ENCODE measurements at regions not wholly inside any gene's neighbourhood (a gene's known extent, or its start where the extent isn't known, plus 50 kb on each side); places are given as distances from the start of the nearest gene placed in this dataset.

GRCh38 chr5:159817262-159818029 is 98.8 kb upstream of the ADRA1B start:
- no peaks in the 10 kb centered on the region for H3K9me3 ChIP-seq
- ATAC-seq (peak in 1 of 4 donors; percentile 54), DNase-seq (no peak)
- TF ChIP-seq CTCF (IDR thresholded peaks at IDR 0.05): no peak
- WGBS, 3 donors: 57 to 63% (median 59%) methylated on average over 5 of the region's 5 CpGs
- H3K4me3 ChIP-seq: no peak overlapping the region
- H3K27me3 ChIP-seq (ENCODE audit: insufficient read depth in 3 of 3, low read length in 2 of 3): no peaks in the 10 kb centered on the region
- H3K36me3 ChIP-seq (ENCODE audit: insufficient read depth in 1 of 2, low read depth in 1 of 2): no peaks in the 10 kb centered on the region
- intact Hi-C loops (cut with DNase I): no loop called here
- H3K4me1 ChIP-seq: no peaks in the 10 kb centered on the region
- H3K27ac ChIP-seq: no peak overlapping the region

- H3K27ac ChIP-seq: no peak overlapping the region
- H3K4me1 ChIP-seq: peaks cover 3% of the 10 kb centered on the region
- H3K4me3 ChIP-seq: no peak overlapping the region
- DNase-seq (peak; percentile 66 to 83), ATAC-seq (peak; percentile 14 to 78 (median 71))
- H3K27me3 ChIP-seq (ENCODE audit: insufficient read depth in 3 of 3, low read length in 2 of 3): no peaks in the 10 kb centered on the region
- H3K36me3 ChIP-seq (ENCODE audit: insufficient read depth in 1 of 2, low read depth in 1 of 2): no peaks in the 10 kb centered on the region
- H3K9me3 ChIP-seq: no peaks in the 10 kb centered on the region
- 52 to 55% (median 55%) methylated on average over 9 of the region's 9 CpGs for WGBS, 3 donors
- intact Hi-C loops (cut with DNase I): no loop called here
- TF ChIP-seq CTCF (IDR thresholded peaks at IDR 0.05): no peak
These were observed 96.5 kb upstream of the ADRA1B start for GRCh38 chr5:159819591-159820411.

GRCh38 chr5:159820692-159821091 is 95.6 kb upstream of the ADRA1B start:
- intact Hi-C loops (cut with DNase I): no loop called here

GRCh38 chr5:159821461-159821940 is 94.8 kb upstream of the ADRA1B start:
- Histone ChIP-seq H3K27me3 (ENCODE audit: insufficient read depth in 3 of 3, low read length in 2 of 3) (no peaks in the 10 kb centered on the region), H3K4me1 (peaks cover 16% of the 10 kb centered on the region), H3K9me3 (no peaks in the 10 kb centered on the region), H3K27ac (no peak overlapping the region), H3K4me3 (no peak overlapping the region), H3K36me3 (ENCODE audit: insufficient read depth in 1 of 2, low read depth in 1 of 2) (no peaks in the 10 kb centered on the region)
- intact Hi-C loops (cut with DNase I): no loop called here
- DNase-seq: no peak
- no peak for TF ChIP-seq CTCF (IDR thresholded peaks at IDR 0.05)
- ATAC-seq: no peak
- WGBS, 3 donors: 92% methylated on average over 9 of the region's 9 CpGs

More at GRCh38 chr5:159820692-159821091, 95.6 kb upstream of the ADRA1B start:
- no peaks in the 10 kb centered on the region for H3K36me3 ChIP-seq (ENCODE audit: insufficient read depth in 1 of 2, low read depth in 1 of 2)
- DNase-seq (no peak), ATAC-seq (no peak)
- peaks cover 11% of the 10 kb centered on the region for H3K4me1 ChIP-seq
- no peak overlapping the region for H3K4me3 ChIP-seq
- no peak for TF ChIP-seq CTCF (IDR thresholded peaks at IDR 0.05)
- no peaks in the 10 kb centered on the region for H3K27me3 ChIP-seq (ENCODE audit: insufficient read depth in 3 of 3, low read length in 2 of 3)
- WGBS, 3 donors: 92 to 97% (median 95%) methylated on average over 3 of the region's 3 CpGs
- H3K27ac ChIP-seq: no peak overlapping the region
- no peaks in the 10 kb centered on the region for H3K9me3 ChIP-seq
